ENCODE measurements at regions not wholly inside any gene's neighbourhood (a gene's known extent, or its start where the extent isn't known, plus 50 kb on each side); places are given as distances from the start of the nearest gene placed in this dataset.

DNA sequence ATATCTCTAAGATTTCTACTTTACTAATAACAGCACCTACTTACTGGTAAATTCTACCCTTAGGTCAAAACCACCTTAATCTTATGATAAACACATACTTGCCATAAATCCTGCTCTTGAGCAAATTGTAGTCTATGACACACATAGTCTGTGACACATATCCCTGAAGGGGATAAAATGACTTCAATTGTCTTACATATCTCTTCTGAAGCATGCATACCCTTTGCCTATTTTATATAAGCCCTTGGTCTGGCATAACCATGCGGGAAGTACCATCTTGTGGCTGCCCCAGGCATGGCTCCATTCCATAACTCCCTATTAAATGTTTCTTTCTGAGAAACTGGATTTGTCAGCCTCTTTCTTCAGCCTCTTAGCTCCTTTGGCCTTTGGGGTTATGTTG lies 248.9 kb downstream of the SLC7A11 start:
- H3K27me3 Mint-ChIP-seq, result no peaks in the 10 kb centered on the region
- POLR2A ChIA-PET, result no interaction called here
- CTCF ChIA-PET, result interaction anchor here (0.6 kb wide), 1 partner anchor 34 kb away, joined by 3 read pairs; no protein-coding TSS in a partner anchor
- DNase-seq, result no peak
- H3K36me3 Mint-ChIP-seq (ENCODE audit: low read depth), result no peaks in the 10 kb centered on the region
- H3K9me3 Mint-ChIP-seq, result no peaks in the 10 kb centered on the region
- no peak overlapping the region for H3K27ac Mint-ChIP-seq
- no peak overlapping the region for H3K4me3 Mint-ChIP-seq
- no peaks in the 10 kb centered on the region for H3K4me1 Mint-ChIP-seq

DNA sequence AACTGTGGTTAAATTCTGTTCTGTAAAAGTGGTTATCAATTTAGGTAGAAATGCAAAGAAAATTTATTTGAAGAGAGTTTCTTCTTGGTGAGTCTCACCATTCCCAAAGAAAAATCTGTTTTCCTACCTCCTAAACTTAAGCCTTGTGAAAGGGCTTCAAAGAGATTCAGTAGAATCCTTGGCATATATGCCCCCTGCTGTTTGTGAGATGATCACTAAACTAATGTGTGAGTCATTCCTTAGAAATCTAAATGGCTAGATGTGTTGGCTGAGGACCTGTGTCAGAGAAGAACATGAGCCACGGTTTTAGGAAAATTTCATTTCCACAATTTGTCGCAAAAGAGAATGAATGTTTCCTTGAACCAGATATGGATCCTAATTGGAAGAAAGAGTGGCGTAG lies 260.9 kb downstream of the SLC7A11 start:
- POLR2A ChIA-PET, result no interaction called here
- Mint-ChIP-seq H3K36me3 (ENCODE audit: low read depth) (no peaks in the 10 kb centered on the region), H3K4me1 (no peaks in the 10 kb centered on the region), H3K4me3 (no peak overlapping the region), H3K27ac (no peak overlapping the region), H3K9me3 (peaks cover 3% of the 10 kb centered on the region), H3K27me3 (no peaks in the 10 kb centered on the region)
- CTCF ChIA-PET, result no interaction called here
- no peak for DNase-seq

DNA sequence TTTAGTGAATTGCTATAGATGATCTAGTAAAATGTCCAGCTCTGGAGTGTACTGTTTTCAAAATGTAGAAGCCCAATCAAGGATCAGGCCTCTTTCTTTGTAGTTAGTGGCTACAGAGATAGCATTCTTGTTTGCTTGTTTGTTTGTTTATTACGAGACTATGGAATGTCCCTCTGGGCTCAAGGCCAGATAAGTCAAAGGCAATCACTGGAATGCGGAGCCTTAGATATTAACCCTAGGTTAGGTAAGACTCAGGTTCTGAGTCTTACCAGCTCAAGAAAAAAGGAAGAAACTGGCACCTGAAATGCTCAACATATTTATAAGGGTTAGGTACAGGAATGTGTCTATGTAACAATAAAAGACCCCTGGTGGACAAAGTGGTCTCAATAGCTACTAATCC lies 261.5 kb downstream of the SLC7A11 start:
- CTCF ChIA-PET, result no interaction called here
- no peak overlapping the region for H3K27ac Mint-ChIP-seq
- no peaks in the 10 kb centered on the region for H3K27me3 Mint-ChIP-seq
- no peak for DNase-seq
- no peaks in the 10 kb centered on the region for H3K36me3 Mint-ChIP-seq (ENCODE audit: low read depth)
- POLR2A ChIA-PET, result no interaction called here
- H3K4me3 Mint-ChIP-seq, result no peak overlapping the region
- H3K4me1 Mint-ChIP-seq, result no peaks in the 10 kb centered on the region
- peaks cover 3% of the 10 kb centered on the region for H3K9me3 Mint-ChIP-seq

DNA sequence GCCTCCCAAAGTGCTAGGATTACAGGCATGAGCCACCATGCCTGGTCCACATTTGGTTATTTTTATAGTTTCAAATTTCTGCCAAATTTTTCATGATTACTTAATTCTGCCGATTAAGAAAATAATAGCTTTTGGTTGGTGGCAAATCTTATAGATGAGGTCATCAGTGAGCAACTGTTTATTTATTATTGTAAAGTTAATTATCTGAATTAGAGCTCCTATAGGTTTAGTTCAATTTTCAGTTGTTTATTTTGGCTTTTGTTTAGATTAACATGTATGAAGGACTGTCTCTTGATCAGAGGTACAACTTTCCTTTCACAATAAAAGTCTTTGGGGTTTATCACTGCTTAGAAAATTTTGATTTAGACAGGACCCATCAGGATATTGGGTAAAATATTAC lies 262.2 kb downstream of the SLC7A11 start:
- CTCF ChIA-PET, result no interaction called here

DNA sequence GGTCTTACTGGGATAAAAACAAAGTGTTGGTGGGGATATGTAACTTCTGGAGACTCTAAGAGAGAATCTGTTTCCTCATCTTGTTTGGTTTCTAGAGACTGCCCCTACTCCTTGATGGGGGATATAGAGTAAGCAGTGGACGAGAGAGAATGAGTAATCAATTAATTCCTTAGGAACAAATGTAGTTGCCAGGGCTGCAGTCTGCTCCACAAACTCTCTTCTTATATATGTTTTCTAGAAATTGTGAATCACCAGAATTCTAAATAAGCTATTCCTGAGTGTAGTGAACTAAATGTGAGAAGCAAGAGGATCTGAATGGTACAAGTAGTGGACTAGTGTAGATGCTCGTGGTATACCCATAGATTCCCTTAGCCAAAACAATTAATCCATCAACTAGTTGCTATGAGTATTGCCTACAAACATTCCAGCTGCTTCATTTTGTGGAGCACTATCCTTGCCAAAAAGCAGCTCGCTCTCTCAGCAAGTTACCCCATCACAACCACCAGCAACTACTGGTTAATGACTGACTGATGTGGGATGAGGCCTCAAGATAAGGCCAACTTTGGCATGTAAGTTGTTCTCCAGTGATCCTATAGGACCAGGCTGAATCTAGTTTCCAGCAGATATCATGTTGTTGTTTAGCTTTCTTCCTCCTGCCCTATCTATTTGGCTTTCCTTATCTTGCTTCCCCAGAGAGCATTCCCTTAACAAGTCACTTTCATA lies 273.0 kb downstream of the SLC7A11 start:
- H3K36me3 Mint-ChIP-seq (ENCODE audit: low read depth), result no peaks in the 10 kb centered on the region
- DNase-seq, result no peak
- CTCF ChIA-PET, result no interaction called here

More for the DNA sequence above, 262.2 kb downstream of the SLC7A11 start:
- Mint-ChIP-seq H3K27me3 (no peaks in the 10 kb centered on the region), H3K27ac (no peak overlapping the region), H3K36me3 (ENCODE audit: low read depth) (no peaks in the 10 kb centered on the region), H3K4me3 (no peak overlapping the region), H3K9me3 (peaks cover 3% of the 10 kb centered on the region), H3K4me1 (no peaks in the 10 kb centered on the region)
- POLR2A ChIA-PET, result no interaction called here
- DNase-seq, result no peak

DNA sequence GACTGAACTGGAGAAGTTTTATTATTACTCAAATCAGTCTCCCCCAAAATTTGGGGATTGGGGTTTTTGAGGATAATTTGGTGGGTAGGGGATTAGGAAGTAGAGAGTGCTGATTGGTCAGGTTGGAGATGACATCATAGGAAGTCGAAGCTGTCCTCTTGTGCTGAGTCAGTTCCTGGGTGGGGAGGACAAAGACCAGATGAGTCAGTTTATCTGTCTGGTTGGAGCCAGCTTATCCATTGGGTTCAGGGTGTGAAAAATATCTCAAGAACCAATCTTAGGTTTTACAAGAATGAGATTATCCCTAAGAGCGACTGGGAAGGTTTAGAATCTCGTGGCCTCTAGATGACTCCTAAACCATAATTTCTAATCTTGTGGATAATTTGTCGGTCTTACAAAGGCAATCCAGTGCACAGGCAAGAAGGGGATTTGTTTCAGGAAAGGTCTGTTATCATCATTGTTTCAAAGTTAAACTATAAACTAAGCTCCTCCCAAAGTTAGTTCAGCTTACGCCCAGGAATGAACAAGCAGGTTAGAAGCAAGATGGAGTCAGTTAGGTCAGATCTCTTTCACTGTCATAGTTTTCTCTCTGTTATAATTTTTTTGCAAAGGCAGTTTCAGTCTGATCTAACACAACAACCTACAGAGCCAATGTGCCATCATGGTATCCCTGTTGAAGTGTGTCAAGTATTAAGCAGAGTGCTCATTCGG lies 274.5 kb downstream of the SLC7A11 start:
- Mint-ChIP-seq H3K27me3 (no peaks in the 10 kb centered on the region), H3K4me3 (no peak overlapping the region), H3K9me3 (peaks cover 6% of the 10 kb centered on the region), H3K4me1 (no peaks in the 10 kb centered on the region), H3K36me3 (ENCODE audit: low read depth) (no peaks in the 10 kb centered on the region), H3K27ac (no peak overlapping the region)
- CTCF ChIA-PET, result no interaction called here
- no peak for DNase-seq
- POLR2A ChIA-PET, result no interaction called here

More for the DNA sequence above, 273.0 kb downstream of the SLC7A11 start:
- peaks cover 6% of the 10 kb centered on the region for H3K9me3 Mint-ChIP-seq
- no peak overlapping the region for H3K4me3 Mint-ChIP-seq
- no peaks in the 10 kb centered on the region for H3K4me1 Mint-ChIP-seq
- POLR2A ChIA-PET, result no interaction called here
- H3K27ac Mint-ChIP-seq, result no peak overlapping the region
- no peaks in the 10 kb centered on the region for H3K27me3 Mint-ChIP-seq

DNA sequence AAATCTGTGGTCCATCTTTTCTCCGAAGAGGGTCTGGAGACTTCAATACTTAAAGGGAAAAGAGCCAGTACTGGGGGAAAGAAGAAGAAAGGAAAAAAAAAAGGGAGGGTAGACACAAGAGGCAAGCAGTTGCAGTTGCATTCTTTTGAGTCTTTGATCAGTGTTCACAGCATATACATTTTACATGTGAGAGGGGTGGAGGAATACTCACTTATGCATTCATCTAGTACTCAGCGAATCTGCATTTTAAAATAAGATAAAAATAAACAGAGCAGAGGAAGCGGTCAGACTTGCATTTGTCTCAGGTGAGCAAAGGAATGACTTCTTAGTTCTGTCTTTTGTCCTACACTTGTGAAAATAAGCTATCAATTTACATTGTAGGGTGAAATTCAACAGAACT lies 275.6 kb downstream of the SLC7A11 start:
- DNase-seq, result no peak
- Mint-ChIP-seq H3K4me3 (no peak overlapping the region), H3K27ac (no peak overlapping the region), H3K9me3 (peaks cover 6% of the 10 kb centered on the region), H3K27me3 (no peaks in the 10 kb centered on the region), H3K36me3 (ENCODE audit: low read depth) (no peaks in the 10 kb centered on the region), H3K4me1 (no peaks in the 10 kb centered on the region)
- ChIA-PET CTCF (no interaction called here), POLR2A (no interaction called here)

DNA sequence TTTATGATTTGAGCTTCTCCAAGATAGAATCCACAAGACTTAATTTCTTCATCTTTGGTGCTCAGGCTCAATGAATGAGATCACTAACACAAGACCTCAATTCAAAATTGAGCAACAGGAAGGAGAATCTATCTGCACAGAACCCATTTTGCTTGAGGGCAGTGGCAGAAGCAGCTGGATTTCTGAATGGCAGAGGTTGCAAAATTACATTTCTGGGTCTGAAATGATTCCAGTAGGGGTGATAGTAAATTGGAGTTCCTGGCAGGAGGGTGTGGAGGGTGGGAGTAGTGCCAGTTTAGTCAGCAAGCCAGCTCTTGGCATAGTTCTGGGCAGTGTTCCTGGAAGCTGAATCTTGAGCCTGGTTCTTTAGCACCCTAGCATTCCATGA lies 281.1 kb downstream of the SLC7A11 start:
- CTCF ChIA-PET, result no interaction called here
- no peaks in the 10 kb centered on the region for H3K36me3 Mint-ChIP-seq (ENCODE audit: low read depth)
- H3K27ac Mint-ChIP-seq, result no peak overlapping the region
- no peak for DNase-seq
- H3K27me3 Mint-ChIP-seq, result no peaks in the 10 kb centered on the region
- H3K4me1 Mint-ChIP-seq, result no peaks in the 10 kb centered on the region
- no peak overlapping the region for H3K4me3 Mint-ChIP-seq
- POLR2A ChIA-PET, result no interaction called here
- no peaks in the 10 kb centered on the region for H3K9me3 Mint-ChIP-seq

DNA sequence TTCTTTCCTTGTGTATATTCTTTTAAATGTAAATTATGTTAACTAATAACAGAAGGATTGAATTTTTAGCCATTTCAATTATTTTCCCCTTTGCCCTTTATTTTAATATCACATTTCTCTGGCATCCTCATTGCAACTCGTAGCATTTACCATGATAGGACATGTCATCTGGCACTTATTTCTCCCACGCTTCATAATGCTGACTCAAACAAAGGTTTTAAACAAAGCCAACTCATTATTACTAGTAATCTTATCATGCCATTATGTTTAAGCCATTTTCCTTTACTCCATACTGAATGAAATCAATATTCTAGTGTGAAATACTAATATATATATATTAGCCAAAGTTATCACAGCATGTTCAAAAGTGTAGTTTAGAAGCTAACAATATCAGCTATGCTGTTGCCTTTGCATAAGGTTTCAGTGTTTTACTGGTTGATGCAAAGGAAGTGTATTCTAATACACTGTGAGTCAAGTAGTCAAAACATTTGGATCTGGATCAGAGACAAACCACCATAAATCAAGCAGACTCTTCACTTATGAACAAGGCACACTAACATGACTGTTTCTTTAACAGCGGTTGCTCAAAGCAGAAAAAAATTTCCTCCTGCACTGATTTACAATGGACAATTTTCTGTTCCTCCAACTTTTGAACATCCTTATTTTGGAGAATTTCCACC lies 281.6 kb downstream of the SLC7A11 start:
- no peaks in the 10 kb centered on the region for H3K4me1 Mint-ChIP-seq
- H3K4me3 Mint-ChIP-seq, result no peak overlapping the region
- ChIA-PET CTCF (no interaction called here), POLR2A (no interaction called here)
- no peak for DNase-seq
- no peaks in the 10 kb centered on the region for H3K27me3 Mint-ChIP-seq
- no peaks in the 10 kb centered on the region for H3K9me3 Mint-ChIP-seq
- H3K27ac Mint-ChIP-seq, result no peak overlapping the region
- no peaks in the 10 kb centered on the region for H3K36me3 Mint-ChIP-seq (ENCODE audit: low read depth)

DNA sequence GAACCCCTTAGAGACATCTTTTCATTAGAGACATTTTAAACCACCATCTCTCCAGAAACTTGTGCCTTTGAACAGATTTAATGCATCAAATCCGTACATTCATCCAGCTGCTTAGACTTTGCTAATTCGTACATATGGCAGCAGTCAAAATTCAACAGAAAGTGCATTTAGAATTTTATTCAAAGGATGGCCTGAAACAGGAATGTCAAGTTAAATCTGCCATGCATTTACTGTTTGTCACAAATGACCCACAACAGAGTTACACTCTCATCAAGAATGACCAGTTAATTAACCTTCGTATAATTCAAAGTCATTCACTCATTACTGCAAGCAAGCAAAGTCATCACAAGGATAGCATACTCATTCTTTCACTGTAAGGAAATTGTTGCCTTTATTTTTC lies 284.3 kb downstream of the SLC7A11 start:
- Mint-ChIP-seq H3K27ac (no peak overlapping the region), H3K9me3 (no peaks in the 10 kb centered on the region), H3K27me3 (no peaks in the 10 kb centered on the region), H3K4me3 (no peak overlapping the region), H3K4me1 (no peaks in the 10 kb centered on the region), H3K36me3 (ENCODE audit: low read depth) (no peaks in the 10 kb centered on the region)
- POLR2A ChIA-PET, result no interaction called here
- CTCF ChIA-PET, result no interaction called here
- DNase-seq, result no peak

DNA sequence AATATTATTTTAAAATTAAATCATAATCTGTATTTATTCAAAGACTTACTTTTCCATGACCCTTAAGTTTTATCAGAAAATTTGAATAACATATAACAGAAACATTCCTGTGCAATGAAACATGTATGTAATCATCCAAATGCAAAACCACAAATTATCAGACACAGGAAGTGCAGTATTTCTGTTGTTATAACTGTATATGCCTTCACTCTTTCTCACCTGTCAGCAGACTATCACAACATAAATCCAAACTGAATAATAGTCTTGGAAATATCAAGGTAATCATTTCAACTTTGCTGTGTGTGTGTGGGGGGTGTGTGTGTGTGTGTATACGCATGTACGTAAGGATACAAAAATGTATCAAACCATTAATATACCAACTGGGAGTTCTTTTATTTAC lies 285.9 kb downstream of the SLC7A11 start:
- Mint-ChIP-seq H3K36me3 (ENCODE audit: low read depth) (no peaks in the 10 kb centered on the region), H3K27ac (no peak overlapping the region), H3K9me3 (no peaks in the 10 kb centered on the region), H3K27me3 (no peaks in the 10 kb centered on the region), H3K4me1 (no peaks in the 10 kb centered on the region), H3K4me3 (no peak overlapping the region)
- no peak for DNase-seq
- ChIA-PET POLR2A (no interaction called here), CTCF (interaction anchor here (0.5 kb wide), 1 partner anchor 335 kb away, joined by 3 read pairs; no protein-coding TSS in a partner anchor)

DNA sequence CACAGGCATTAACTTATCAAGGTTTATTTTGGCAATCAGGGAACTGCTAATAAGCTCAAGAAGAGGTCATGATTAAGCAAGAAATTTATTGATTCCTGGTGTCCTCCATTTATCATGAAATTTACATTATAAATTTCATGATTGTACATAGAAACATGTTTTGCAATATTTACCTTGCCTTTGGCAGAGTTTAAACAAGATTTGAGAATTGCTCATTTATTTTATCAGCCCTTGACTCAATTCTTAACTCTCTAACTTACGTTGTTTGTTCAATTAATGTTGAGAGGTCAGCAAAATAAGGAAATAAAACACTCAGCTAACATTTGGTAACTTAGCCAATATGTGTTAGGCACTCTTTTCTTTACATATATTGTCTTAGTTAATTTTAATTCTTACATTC lies 286.6 kb downstream of the SLC7A11 start:
- H3K4me1 Mint-ChIP-seq, result no peaks in the 10 kb centered on the region
- CTCF ChIA-PET, result no interaction called here
- DNase-seq, result no peak
- H3K27ac Mint-ChIP-seq, result no peak overlapping the region
- no peaks in the 10 kb centered on the region for H3K36me3 Mint-ChIP-seq (ENCODE audit: low read depth)
- no peaks in the 10 kb centered on the region for H3K27me3 Mint-ChIP-seq
- POLR2A ChIA-PET, result no interaction called here
- H3K4me3 Mint-ChIP-seq, result no peak overlapping the region
- no peaks in the 10 kb centered on the region for H3K9me3 Mint-ChIP-seq

DNA sequence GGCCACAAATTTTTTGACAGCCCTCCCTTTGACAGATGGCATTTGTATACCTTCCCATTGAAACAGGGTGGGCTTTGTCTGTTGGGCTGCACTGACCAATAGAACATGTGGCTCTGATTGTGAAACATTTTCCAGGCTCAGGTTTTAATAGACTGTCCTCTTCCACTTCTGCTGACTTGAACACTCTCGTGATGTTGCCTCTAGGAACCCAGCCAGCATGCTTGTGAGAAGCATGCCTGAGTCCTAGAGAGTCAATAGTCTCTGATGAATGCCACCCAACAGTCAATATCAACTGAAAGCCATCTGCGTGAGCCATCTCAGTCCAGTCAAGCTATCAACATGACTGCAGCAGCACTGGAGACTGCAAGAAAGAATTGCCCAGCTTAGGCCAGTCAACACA lies 290.0 kb downstream of the SLC7A11 start:
- no peak overlapping the region for H3K4me3 Mint-ChIP-seq
- no peak for DNase-seq
- H3K9me3 Mint-ChIP-seq, result no peaks in the 10 kb centered on the region
- H3K4me1 Mint-ChIP-seq, result no peaks in the 10 kb centered on the region
- ChIA-PET CTCF (no interaction called here), POLR2A (no interaction called here)
- H3K27ac Mint-ChIP-seq, result no peak overlapping the region
- no peaks in the 10 kb centered on the region for H3K36me3 Mint-ChIP-seq (ENCODE audit: low read depth)
- no peaks in the 10 kb centered on the region for H3K27me3 Mint-ChIP-seq

DNA sequence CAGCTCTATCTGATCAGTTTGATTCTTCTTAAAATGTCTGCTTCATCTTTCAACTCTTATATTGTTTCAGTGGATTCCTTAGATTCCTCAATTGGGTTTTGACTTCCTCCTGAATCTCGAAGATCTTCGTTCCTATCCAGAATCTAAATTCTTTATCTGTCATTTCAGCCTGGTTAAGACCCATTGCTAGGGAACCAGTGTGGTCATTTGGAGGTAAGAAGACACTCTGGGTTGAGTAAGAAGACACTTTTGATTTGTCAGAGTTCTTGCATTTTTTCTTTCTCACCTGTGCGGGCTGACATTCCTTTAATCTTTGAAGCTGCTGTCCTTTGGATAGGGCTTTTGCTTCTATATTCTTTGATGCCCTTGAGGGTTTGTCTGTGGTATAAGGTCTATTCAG lies 291.9 kb downstream of the SLC7A11 start:
- no peak for DNase-seq
- no peaks in the 10 kb centered on the region for H3K36me3 Mint-ChIP-seq (ENCODE audit: low read depth)
- ChIA-PET CTCF (no interaction called here), POLR2A (no interaction called here)
- H3K27me3 Mint-ChIP-seq, result no peaks in the 10 kb centered on the region
- no peaks in the 10 kb centered on the region for H3K9me3 Mint-ChIP-seq
- no peaks in the 10 kb centered on the region for H3K4me1 Mint-ChIP-seq
- no peak overlapping the region for H3K27ac Mint-ChIP-seq
- no peak overlapping the region for H3K4me3 Mint-ChIP-seq

Data from activated CD4-positive, alpha-beta T cell treated with anti-CD3 and anti-CD28 coated beads, Interleukin-2, amount 10 ng/mL, durations not matched to agents 7 days and 5 days (primary cell).